Activated naive CD8-positive, alpha-beta T cell treated with anti-CD3 and anti-CD28 coated beads, Interleukin-2, amount 50 U/mL, for 24 hours (primary cell): ENCODE measurements at regions not wholly inside any gene's neighbourhood (a gene's known extent, or its start where the extent isn't known, plus 50 kb on each side); places are given as distances from the start of the nearest gene placed in this dataset.
"Not testable (repeated sequence)": the region's sequence is repeated elsewhere in the genome, so short reads cannot be mapped to it uniquely, and the experiment has no call there.

Source experiments
- ATAC-seq: fragments of 150-1000 bp; cut with Tn5 transposase; one replicate; pipeline ENCODE4 v1.10.0; 2021
- DNase-seq: peaks from one replicate; pipeline ENCODE4 v3.0.0; 2021
- H3K27ac Mint-ChIP-seq: one replicate; pipeline ENCODE4 v1.8.0; 2021; ENCODE audit warnings: mild to moderate bottlenecking, mixed read lengths
- H3K27me3 Mint-ChIP-seq: one replicate; pipeline ENCODE4 v1.8.0; 2021; ENCODE audit warnings: mixed read lengths
- H3K36me3 Mint-ChIP-seq: one replicate; pipeline ENCODE4 v1.8.0; 2021; ENCODE audit warnings: low read depth, mixed read lengths
- H3K4me1 Mint-ChIP-seq: one replicate; pipeline ENCODE4 v1.8.0; 2021; ENCODE audit warnings: mixed read lengths
- H3K4me3 Mint-ChIP-seq: one replicate; pipeline ENCODE4 v1.8.0; 2021; ENCODE audit warnings: mild to moderate bottlenecking, moderate library complexity, mixed read lengths
- H3K9me3 Mint-ChIP-seq: one replicate; pipeline ENCODE4 v1.8.0; 2021; ENCODE audit warnings: mixed read lengths

DNA sequence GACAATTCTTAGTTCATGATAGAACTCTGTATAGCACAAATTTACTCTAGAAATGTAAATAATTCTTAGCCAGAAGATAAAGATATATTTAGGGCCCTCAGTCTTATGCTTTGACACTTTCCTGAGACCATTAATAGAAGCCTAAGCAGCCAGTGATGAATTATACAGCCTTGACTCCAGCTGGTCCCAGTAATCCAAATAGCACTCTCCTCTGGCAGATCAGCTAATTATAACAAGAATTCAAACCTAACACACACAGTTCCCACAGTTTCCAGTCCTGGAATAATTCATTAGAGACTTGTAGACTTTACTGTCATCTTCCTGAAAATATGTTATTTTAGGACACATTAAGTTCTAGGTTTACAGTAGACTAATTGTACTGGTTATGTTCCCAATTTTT is 50.4 kb downstream of the SHOC1 start:
- peaks cover 22% of the 10 kb centered on the region for H3K4me1 Mint-ChIP-seq
- no peaks in the 10 kb centered on the region for H3K9me3 Mint-ChIP-seq
- H3K27me3 Mint-ChIP-seq: no peaks in the 10 kb centered on the region
- ATAC-seq: no peak
- no peak overlapping the region for H3K27ac Mint-ChIP-seq
- DNase-seq: no peak
- no peak overlapping the region for H3K4me3 Mint-ChIP-seq
- no peaks in the 10 kb centered on the region for H3K36me3 Mint-ChIP-seq

DNA sequence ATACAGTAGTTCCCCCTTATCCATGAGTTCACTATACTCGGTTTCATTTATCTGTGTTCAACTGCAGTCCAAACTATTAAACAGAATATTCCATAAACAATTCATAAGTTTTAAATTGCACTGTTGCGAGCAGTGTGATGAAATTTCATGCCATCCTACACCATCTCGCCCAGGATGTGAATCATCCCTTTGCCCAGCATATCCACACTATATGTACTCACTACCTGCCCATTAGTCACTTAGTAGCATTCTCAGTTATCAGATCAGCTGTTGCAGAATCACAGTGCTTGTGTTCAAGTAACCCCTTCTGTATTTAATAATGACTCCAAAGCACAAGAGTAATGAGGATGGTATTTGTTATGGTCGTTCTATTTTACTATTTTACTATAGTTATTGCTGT is 51.5 kb downstream of the SHOC1 start:
- H3K4me1 Mint-ChIP-seq: peaks cover 22% of the 10 kb centered on the region
- DNase-seq (peak; percentile 15), ATAC-seq (peak; percentile 100)
- no peaks in the 10 kb centered on the region for H3K9me3 Mint-ChIP-seq
- no peaks in the 10 kb centered on the region for H3K36me3 Mint-ChIP-seq
- no peak overlapping the region for H3K4me3 Mint-ChIP-seq
- H3K27ac Mint-ChIP-seq: peak overlapping the region; percentile 87
- H3K27me3 Mint-ChIP-seq: no peaks in the 10 kb centered on the region

DNA sequence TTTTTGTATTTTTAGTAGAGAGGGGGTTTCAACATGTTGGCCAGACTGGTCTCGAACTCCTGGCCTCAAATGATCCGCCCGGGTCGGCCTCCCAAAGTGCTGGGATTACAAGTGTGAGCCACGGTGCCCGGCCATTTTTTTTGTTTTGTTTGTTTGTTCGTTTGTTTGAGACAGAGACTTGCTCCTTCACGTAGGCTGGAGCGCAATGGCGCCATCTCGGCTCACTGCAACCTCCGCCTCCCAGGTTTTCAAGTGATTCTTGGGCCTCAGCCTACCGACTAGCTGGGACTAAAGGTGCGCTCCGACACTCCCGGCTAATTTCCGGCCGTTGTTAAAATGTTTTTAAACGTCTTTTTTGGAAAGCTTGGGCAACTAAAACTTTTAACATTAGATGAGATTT is 54.0 kb downstream of the SHOC1 start:
- Mint-ChIP-seq H3K27ac (no peak overlapping the region), H3K9me3 (peaks cover 7% of the 10 kb centered on the region), H3K27me3 (no peaks in the 10 kb centered on the region), H3K4me1 (peaks cover 22% of the 10 kb centered on the region), H3K4me3 (no peak overlapping the region), H3K36me3 (peaks cover 4% of the 10 kb centered on the region)
- ATAC-seq: no peak
- no peak for DNase-seq

- Mint-ChIP-seq H3K27me3 (no peaks in the 10 kb centered on the region), H3K4me3 (no peak overlapping the region), H3K27ac (no peak overlapping the region), H3K4me1 (no peaks in the 10 kb centered on the region), H3K36me3 (peaks cover 7% of the 10 kb centered on the region), H3K9me3 (peaks cover 9% of the 10 kb centered on the region)
- ATAC-seq (no peak), DNase-seq (no peak)
These were observed 58.0 kb downstream of the SHOC1 start for GRCh38 chr9:111736714-111737113.

- not testable (repeated sequence) for H3K4me3 Mint-ChIP-seq, H3K36me3 Mint-ChIP-seq, H3K4me1 Mint-ChIP-seq, H3K27me3 Mint-ChIP-seq, H3K27ac Mint-ChIP-seq, DNase-seq, ATAC-seq
- peaks cover 15% of the 10 kb centered on the region for H3K9me3 Mint-ChIP-seq
These were observed 59.4 kb downstream of the SHOC1 start for GRCh38 chr9:111735344-111735743.

DNA sequence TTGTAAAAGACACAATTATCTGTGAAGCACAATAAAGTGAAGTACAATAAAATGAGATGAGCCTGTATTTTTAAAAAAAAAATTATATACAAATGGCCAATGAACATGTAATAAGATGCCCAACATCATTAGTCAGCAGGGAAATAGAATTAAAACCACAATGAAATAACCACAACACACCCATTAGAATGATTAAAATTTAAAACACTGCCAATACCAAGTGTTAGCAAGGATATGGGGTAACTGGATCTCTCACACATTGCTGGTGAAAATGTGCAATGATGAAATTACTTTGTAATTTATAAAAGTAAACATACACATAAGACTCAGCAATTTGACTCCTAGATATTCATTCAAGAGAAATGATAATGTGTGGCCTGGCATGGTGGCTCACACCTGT is 62.8 kb downstream of the SHOC1 start:
- no peak overlapping the region for H3K4me3 Mint-ChIP-seq
- peaks cover 21% of the 10 kb centered on the region for H3K9me3 Mint-ChIP-seq
- H3K27ac Mint-ChIP-seq: no peak overlapping the region
- peaks cover 20% of the 10 kb centered on the region for H3K36me3 Mint-ChIP-seq
- H3K4me1 Mint-ChIP-seq: peaks cover 7% of the 10 kb centered on the region
- H3K27me3 Mint-ChIP-seq: no peaks in the 10 kb centered on the region
- ATAC-seq (no peak), DNase-seq (no peak)

DNA sequence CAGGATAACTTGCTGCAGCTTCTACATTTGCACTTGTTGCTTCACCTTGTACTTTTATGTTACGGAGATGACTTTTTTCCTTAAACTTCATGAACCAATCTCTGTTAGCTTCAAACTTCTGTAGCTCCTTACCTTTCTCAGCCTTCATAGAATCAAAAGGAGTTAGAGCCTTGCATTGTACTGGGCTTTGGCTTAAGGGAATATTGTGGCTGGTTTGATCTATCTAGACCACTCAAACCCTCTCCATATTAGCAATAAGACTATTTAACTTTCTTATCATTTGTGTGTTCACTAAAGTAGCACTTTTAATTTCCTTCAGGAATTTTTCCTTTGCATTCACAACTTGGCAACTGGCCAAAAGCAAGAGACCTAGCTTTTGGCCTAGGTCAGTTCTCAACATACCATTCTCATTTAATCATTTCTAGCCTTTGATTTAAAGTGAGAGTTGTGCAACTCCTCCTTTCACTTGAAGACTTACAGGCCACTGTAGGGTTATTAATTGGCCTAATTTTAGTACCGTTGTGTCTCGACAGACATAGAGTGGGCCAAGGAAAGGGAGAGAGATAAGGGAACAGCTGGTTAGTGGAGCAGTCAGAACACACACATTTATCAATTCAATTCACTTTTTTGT is 63.7 kb downstream of the SHOC1 start:
- Mint-ChIP-seq H3K4me1 (peaks cover 7% of the 10 kb centered on the region), H3K36me3 (peaks cover 18% of the 10 kb centered on the region), H3K27me3 (no peaks in the 10 kb centered on the region), H3K4me3 (no peak overlapping the region), H3K9me3 (peaks cover 17% of the 10 kb centered on the region), H3K27ac (no peak overlapping the region)
- DNase-seq (no peak), ATAC-seq (no peak)

DNA sequence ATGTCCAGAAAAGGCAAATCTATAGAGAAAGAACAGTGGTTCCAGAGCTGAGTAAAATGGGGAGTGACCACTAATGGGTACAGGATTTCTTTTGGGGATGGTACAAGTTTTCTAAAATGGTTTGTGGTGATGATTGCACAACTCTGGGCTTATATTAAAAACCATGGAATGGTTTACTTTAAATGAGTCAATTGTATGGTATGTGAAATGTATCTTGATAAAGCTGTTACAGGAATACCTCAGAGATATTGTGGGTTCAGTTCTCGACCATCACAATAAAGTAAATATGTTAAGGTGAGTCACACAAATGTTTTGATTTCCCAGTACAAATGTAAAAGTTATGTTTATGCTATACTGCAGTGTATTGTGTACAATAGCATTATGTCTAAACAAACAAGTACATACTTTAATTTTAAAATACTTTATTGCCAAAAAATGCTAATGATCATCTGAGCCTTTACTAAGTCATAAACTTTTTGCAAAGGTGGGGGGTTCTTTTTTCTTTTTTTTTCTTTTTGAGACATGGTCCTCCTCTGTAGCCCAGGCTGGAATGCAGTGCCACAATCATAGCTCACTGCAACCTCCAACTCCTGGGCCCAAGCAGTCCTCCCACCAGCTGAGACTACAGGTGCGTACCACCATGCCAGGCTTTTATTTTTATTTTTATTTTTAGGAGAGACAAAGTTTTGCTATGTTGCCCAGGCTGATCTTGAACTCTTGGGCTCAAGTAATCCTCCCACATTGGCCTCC is 65.9 kb downstream of the SHOC1 start:
- Mint-ChIP-seq H3K9me3 (peaks cover 13% of the 10 kb centered on the region), H3K4me1 (peaks cover 7% of the 10 kb centered on the region), H3K27ac (no peak overlapping the region), H3K4me3 (no peak overlapping the region), H3K27me3 (no peaks in the 10 kb centered on the region), H3K36me3 (peaks cover 13% of the 10 kb centered on the region)
- no peak for ATAC-seq
- no peak for DNase-seq

GRCh38 chr9:111728143-111728542 is 66.6 kb downstream of the SHOC1 start:
- Mint-ChIP-seq H3K36me3 (peaks cover 13% of the 10 kb centered on the region), H3K27ac (no peak overlapping the region), H3K4me3 (no peak overlapping the region), H3K9me3 (peaks cover 13% of the 10 kb centered on the region), H3K4me1 (peaks cover 7% of the 10 kb centered on the region), H3K27me3 (no peaks in the 10 kb centered on the region)
- DNase-seq: no peak
- peak; percentile 33 for ATAC-seq

DNA sequence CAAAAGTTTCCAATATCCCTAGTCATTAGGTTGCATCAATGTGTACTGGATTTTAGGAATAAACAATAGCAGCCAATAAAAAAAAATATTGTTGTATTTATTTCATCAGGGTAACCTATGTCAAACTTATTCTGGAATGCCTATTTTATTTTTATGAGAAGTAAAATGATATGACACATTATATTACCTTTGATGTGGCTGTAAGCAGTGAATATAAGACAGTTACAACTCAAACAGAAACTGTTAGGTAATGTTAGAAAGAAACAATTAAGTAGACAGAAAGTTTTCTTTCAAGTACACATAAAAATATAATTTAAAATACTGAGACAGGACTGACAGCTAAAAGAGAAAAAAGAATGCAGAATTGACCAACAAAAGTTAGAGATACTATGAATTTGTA is 65.5 kb downstream of the GNG10 start:
- H3K4me3 Mint-ChIP-seq: no peak overlapping the region
- no peak for ATAC-seq
- H3K9me3 Mint-ChIP-seq: peaks cover 13% of the 10 kb centered on the region

GRCh38 chr9:111720174-111720573 is 58.8 kb downstream of the GNG10 start:
- Mint-ChIP-seq H3K27me3 (no peaks in the 10 kb centered on the region), H3K4me3 (no peak overlapping the region), H3K4me1 (no peaks in the 10 kb centered on the region), H3K27ac (no peak overlapping the region), H3K9me3 (no peaks in the 10 kb centered on the region), H3K36me3 (no peaks in the 10 kb centered on the region)
- DNase-seq: no peak
- ATAC-seq: no peak

More for the DNA sequence above, 65.5 kb downstream of the GNG10 start:
- no peak for DNase-seq
- Mint-ChIP-seq H3K36me3 (peaks cover 13% of the 10 kb centered on the region), H3K4me1 (peaks cover 7% of the 10 kb centered on the region), H3K27ac (no peak overlapping the region), H3K27me3 (no peaks in the 10 kb centered on the region)
